HL-60 (cell line): ENCODE measurements at regions not wholly inside any gene's neighbourhood (a gene's known extent, or its start where the extent isn't known, plus 50 kb on each side); places are given as distances from the start of the nearest gene placed in this dataset.

Experiments used
- DNase-seq, 2 experiments: peaks; one replicate each; pipeline ENCODE4 v3.0.0-alpha.2; 2010 to 2020; ENCODE audit warnings: low read depth in 1 of 2, low spot score in 1 of 2
- H3K27ac ChIP-seq: fragments of 250-450 bp; sonication (Bioruptor Pico); replicated peaks from 2 replicates; pipeline ENCODE4 v1.5.1; 2020; ENCODE audit warnings: mild to moderate bottlenecking, moderate library complexity
- H3K27me3 ChIP-seq: fragments of 250-450 bp; sonication (Bioruptor Pico); 2 replicates; pipeline ENCODE4 v1.5.1; 2021; ENCODE audit warnings: mild to moderate bottlenecking, moderate library complexity; ENCODE audit not compliant: insufficient read depth, poor library complexity, severe bottlenecking
- H3K4me3 ChIP-seq: replicated peaks from 2 replicates; pipeline ENCODE4 v1.5.1; 2011; ENCODE audit warnings: mild to moderate bottlenecking, control low read depth, low read length; ENCODE audit not compliant: insufficient read depth
- CTCF ChIP-seq: IDR thresholded peaks from one replicate; pipeline ENCODE4 v1.5.1; 2011; ENCODE audit warnings: low read length, control low read depth, inconsistent platforms; ENCODE audit not compliant: insufficient read depth
- GABPA ChIP-seq: IDR thresholded peaks from 2 replicates; pipeline ENCODE4 v1.6.1; 2012; ENCODE audit warnings: low read depth
- POLR2AphosphoS5 ChIP-seq: IDR thresholded peaks from 2 replicates; pipeline ENCODE4 v1.6.1; 2012; ENCODE audit warnings: low read depth
- REST ChIP-seq: IDR thresholded peaks from 2 replicates; pipeline ENCODE4 v1.6.1; 2012; ENCODE audit warnings: low read depth; ENCODE audit not compliant: insufficient replicate concordance
- SPI1 ChIP-seq: IDR thresholded peaks from 2 replicates; pipeline ENCODE4 v1.6.1; 2012; ENCODE audit warnings: low read depth, mild to moderate bottlenecking, borderline replicate concordance

GRCh38 chrX:5568934-5569333 is 659.7 kb downstream of the NLGN4X start:
- TF ChIP-seq REST: no peak
- no peak for TF ChIP-seq SPI1
- no peak for TF ChIP-seq POLR2AphosphoS5
- TF ChIP-seq GABPA: no peak
- no peak for TF ChIP-seq CTCF
- no peaks in the 10 kb centered on the region for H3K27me3 ChIP-seq
- no peak for DNase-seq
- H3K27ac ChIP-seq: no peak overlapping the region
- H3K4me3 ChIP-seq: no peak overlapping the region

DNA sequence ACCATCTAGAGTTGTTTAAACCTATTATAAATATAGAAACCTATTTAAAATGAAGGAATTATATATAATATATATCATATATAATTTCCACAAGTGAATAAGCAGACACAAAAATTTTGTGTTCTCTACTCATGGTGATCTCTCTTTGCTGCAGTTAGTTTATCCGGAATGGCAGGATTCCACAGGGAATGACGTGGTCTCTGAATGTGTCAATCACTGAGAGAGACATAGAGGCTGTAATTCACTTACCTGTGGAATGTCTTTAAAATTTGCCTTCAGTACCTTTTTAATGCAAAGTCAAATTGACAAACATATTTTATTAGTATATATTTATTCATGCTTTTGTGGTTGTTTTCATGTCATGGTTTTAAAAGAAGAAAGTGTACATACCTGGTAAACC is 669.3 kb downstream of the NLGN4X start:
- no peaks in the 10 kb centered on the region for H3K27me3 ChIP-seq
- no peak for TF ChIP-seq SPI1
- no peak for TF ChIP-seq GABPA
- no peak for TF ChIP-seq REST
- TF ChIP-seq POLR2AphosphoS5: no peak
- no peak for TF ChIP-seq CTCF
- H3K27ac ChIP-seq: no peak overlapping the region
- no peak overlapping the region for H3K4me3 ChIP-seq
- no peak for DNase-seq

- Histone ChIP-seq H3K27me3 (no peaks in the 10 kb centered on the region), H3K27ac (no peak overlapping the region), H3K4me3 (no peak overlapping the region)
- no peak for TF ChIP-seq SPI1
- no peak for TF ChIP-seq REST
- TF ChIP-seq POLR2AphosphoS5: no peak
- no peak for DNase-seq
Observed at GRCh38 chrX:5549512-5549911, 679.2 kb downstream of the NLGN4X start.

DNA sequence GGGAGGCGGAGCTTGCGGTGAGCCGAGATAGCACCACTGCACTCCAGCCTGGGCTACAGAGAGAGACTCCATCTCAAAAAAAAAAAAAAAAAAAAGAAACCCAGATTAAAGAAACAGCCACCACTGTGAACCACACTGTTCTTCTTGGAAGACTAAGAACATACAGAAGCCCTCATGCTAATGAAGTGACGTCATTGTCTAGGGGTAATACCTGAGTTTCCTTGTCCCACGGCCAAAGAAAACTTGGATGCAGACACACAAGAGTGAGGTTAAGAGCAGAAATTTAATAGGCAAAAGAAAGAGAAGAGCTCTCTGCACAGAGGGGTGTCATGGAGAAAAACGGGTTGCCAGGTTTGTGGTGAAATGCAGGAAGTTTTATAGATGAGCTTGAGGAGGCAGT is 691.6 kb downstream of the NLGN4X start:
- Histone ChIP-seq H3K27me3 (no peaks in the 10 kb centered on the region), H3K27ac (no peak overlapping the region), H3K4me3 (no peak overlapping the region)
- TF ChIP-seq CTCF (no peak), REST (no peak), SPI1 (no peak), GABPA (no peak), POLR2AphosphoS5 (no peak)
- no peak for DNase-seq
